ENCODE measurements at regions not wholly inside any gene's neighbourhood (a gene's known extent, or its start where the extent isn't known, plus 50 kb on each side); places are given as distances from the start of the nearest gene placed in this dataset.
"Not testable (repeated sequence)": the region's sequence is repeated elsewhere in the genome, so short reads cannot be mapped to it uniquely, and the experiment has no call there.

DNA sequence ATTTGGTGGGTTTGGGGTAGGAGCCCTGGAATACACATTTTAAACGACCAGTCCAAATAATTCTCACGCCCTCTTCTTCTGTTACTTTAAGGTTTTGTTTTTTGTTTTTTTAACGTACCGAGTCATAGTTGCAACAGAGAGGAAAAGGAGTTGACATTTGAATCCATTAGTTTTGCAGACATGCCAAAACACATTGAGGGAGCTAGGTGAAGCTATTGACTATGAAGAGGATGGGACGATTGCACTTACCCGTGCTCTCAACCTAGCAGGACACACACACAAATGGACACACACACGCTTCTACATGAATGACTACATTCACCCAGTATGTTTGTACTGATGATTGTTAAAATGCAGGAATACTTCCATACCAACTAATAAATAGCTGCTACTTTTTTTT is 54.3 kb upstream of the CIT start:
- DNase-seq = no peak

DNA sequence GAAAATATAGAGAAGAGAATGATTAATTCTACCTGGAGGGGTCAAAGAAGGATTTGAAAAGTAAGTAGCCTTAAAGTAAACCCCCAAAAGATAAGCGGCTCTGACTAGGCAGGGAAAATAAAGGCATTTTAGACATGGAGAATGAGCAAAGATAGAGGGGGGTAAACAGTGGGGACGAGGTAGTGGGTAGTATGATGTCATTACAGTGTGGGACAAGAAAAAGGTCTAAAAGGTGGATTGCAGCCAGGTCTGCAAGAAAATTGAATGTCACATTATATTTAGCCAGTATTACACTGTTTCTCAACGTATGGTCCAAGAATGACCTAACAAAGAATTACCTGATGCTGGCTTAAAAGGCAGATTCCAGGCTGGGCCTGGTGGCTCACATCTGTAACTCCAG is 55.8 kb upstream of the CIT start:
- DNase-seq = no peak

DNA sequence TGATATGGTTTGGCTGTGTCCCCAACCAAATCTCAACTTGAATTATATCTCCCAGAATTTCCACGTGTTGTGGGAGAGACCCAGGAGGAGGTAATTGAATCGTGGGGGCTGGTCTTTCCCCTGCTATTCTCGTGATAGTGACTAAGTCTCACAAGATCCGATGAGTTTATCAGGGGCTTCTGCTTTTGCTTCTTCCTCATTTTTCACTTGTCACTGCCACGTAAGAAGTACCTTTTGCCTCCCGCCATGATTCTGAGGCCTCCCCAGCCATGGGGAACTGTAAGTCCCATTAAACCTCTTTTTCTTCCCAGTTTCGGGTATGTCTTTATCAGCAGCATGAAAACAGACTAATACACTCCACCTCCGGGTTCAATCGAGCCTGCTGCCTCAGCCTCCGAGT is 54.3 kb upstream of the BICDL1 start:
- not testable (repeated sequence) for DNase-seq

DNA sequence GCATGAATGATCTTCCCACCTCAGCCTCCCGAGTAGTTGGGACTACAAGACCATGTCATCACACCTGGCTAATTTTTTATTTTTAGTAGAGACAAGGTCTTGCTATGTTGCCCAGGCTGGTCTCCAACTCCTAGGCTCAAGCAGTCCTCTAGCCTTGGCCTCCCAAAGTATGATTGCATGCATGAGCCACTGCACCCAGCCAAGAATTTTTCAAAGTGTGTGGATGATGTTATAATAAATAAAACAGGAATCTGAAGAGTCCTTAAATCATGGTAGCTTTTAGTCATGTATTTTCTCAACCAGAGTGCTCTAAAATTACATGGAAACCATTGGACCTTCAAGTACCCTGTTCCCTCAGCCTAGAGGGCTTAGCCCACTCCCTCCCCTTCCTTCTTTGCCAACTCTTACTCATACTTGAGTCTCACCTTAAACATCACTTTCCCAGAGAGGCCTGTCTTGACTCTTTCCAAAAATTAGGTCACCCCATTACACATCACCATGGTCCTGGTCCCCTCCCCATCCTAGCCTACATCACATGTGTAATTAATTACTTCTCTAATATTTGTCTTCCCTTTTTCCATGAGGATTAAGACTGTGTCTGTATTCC is 52.2 kb upstream of the BICDL1 start:
- DNase-seq = no peak

DNA sequence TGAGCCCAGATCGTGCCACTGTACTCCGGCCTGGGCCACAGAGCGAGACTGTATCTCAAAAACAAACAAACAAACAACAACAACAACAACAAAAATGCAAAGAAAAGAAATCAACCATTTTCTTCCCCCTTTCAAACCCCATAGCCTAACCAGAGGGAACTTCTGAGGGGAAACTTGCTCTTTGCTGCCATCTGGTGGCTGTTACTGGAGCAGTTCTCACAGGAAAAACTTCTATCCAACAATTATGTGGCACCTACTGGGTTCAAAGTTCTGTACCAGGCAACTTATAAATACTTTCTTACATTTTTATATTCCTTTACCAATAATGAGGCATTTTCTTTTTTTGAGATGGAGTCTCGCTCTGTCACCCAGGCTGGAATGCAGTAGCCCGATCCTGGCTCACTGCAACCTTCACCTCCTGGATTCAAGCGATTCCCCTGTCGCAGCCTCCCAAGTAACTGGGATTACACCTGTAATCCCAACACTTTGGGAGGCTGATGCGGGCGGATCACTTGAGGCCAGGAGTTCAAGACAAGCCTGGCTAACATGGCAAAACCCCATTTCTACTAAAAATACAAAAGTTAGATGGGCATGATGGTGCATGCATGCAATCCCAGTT is 50.9 kb upstream of the BICDL1 start:
- peak; percentile 16 for DNase-seq

Data from amniotic stem cell (primary cell).